D721Med (cell line): ENCODE measurements at regions not wholly inside any gene's neighbourhood (a gene's known extent, or its start where the extent isn't known, plus 50 kb on each side); places are given as distances from the start of the nearest gene placed in this dataset.
"Not testable (repeated sequence)": the region's sequence is repeated elsewhere in the genome, so short reads cannot be mapped to it uniquely, and the experiment has no call there.

Experiments used
- DNase-seq: peaks from one replicate; pipeline ENCODE4 v3.0.0; 2011; ENCODE audit warnings: low spot score; ENCODE audit not compliant: insufficient read length
- FAIRE-seq: peaks from 2 replicates; lab custom pipeline; 2011; peaks lifted over from hg19 to GRCh38; lab: Jason Lieb, UNC
- CTCF ChIP-seq: IDR thresholded peaks from 2 replicates; pipeline ENCODE4 v1.5.1; 2012; ENCODE audit warnings: mild to moderate bottlenecking, control low read depth; ENCODE audit not compliant: insufficient read depth; ENCODE audit errors: missing control alignments

DNA sequence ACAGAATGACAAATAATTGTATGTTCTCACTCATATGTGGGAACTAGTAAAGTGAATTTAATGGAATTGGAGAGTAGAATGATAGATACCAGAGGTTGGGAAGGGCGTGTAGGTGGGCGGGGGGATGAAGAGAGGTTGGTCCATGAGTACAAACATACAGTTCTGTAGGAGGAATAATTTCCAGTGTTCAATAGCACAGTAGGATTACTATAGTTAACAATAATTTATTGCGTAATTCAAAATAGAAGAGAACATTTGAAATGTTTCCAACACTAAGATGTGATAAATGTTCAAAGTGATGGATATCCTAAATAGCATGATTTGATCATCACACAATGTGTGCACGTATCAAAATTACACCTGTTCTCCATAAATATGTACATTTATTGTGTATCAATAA is 106.2 kb upstream of the IL1RAPL2 start:
- DNase-seq: no peak
- TF ChIP-seq CTCF: no peak
- no peak for FAIRE-seq

- not testable (repeated sequence) for DNase-seq, FAIRE-seq
Observed at GRCh38 chrX:104457130-104457529, 108.9 kb upstream of the IL1RAPL2 start.

- TF ChIP-seq CTCF: no peak
- no peak for FAIRE-seq
- no peak for DNase-seq
Observed at GRCh38 chrX:104450316-104450715, 115.7 kb upstream of the IL1RAPL2 start.

- DNase-seq: no peak
- TF ChIP-seq CTCF: no peak
- FAIRE-seq: no peak
Observed at GRCh38 chrX:104445591-104445990, 120.4 kb upstream of the IL1RAPL2 start.

DNA sequence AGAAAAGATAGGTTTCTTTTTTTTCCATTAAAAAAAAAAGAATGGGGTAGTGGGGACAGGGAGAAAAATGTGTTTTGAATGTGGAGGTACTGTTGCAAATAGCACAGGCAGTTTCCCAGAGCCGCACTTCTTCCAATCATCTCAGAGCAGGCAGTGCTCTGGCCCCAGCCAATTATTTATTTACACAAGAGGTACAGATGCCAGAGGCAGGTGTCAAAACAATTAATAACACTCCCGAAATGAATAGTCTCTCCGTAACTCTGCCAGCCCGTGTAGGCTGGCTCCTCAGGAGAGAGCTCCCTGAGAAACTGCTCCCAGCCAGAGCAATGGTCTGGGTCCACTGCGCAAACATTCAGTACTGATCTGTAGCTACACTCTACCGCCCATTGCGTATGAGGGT is 130.8 kb upstream of the IL1RAPL2 start:
- no peak for FAIRE-seq
- no peak for TF ChIP-seq CTCF

GRCh38 chrX:104432321-104432720 is 133.7 kb upstream of the IL1RAPL2 start:
- DNase-seq: no peak
- no peak for TF ChIP-seq CTCF
- FAIRE-seq: no peak

More for the DNA sequence above, 130.8 kb upstream of the IL1RAPL2 start:
- no peak for DNase-seq

DNA sequence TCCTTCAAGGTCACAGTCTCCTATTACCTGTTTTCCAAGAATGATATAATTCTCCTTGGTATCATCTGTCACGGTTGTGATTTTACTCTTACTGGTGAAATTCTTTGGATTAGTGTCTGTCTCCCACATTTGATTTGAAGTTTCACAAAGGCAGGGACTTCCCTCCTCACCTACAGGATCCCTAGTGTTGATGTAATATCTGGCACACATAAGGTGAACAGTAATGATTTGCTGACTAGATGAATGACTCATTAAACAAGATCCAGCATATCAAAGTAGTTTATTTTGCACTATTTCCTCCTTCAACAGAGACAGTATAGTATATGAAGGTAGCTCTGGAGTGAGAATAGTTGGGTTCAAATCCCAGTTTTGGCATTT is 135.3 kb upstream of the IL1RAPL2 start:
- FAIRE-seq (no peak), DNase-seq (no peak)
- no peak for TF ChIP-seq CTCF
